ENCODE measurements at regions not wholly inside any gene's neighbourhood (a gene's known extent, or its start where the extent isn't known, plus 50 kb on each side); places are given as distances from the start of the nearest gene placed in this dataset.

DNA sequence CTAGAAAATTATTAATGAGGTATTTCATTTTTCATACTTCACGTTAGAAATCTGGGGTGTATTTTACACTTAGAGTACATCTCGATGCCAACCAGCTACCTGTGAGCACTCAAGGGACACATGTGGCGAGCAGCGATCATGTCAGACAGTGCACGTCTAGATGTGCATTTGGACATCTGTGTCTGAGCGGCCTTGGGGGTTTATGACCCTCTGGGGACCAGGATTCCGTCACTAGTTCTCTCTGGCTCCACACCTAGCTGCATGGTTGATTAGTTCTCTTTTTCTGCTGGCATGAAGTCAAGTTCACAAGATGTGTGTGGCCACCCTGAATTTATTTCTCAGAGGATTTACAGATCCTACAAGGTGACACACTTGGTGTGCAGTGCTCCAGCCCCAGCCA, 192.2 kb downstream of the TSN start:
- peaks cover 13% of the 10 kb centered on the region for H3K4me1 Mint-ChIP-seq (ENCODE audit: unreplicated experiment)
- H3K27me3 Mint-ChIP-seq (ENCODE audit: unreplicated experiment): no peaks in the 10 kb centered on the region
- no peak for DNase-seq (ENCODE audit: extremely low spot score, unreplicated experiment)
- no peak overlapping the region for H3K27ac Mint-ChIP-seq (ENCODE audit: unreplicated experiment)
- H3K9me3 Mint-ChIP-seq (ENCODE audit: unreplicated experiment): no peaks in the 10 kb centered on the region
- TF ChIP-seq, protein P1, sequence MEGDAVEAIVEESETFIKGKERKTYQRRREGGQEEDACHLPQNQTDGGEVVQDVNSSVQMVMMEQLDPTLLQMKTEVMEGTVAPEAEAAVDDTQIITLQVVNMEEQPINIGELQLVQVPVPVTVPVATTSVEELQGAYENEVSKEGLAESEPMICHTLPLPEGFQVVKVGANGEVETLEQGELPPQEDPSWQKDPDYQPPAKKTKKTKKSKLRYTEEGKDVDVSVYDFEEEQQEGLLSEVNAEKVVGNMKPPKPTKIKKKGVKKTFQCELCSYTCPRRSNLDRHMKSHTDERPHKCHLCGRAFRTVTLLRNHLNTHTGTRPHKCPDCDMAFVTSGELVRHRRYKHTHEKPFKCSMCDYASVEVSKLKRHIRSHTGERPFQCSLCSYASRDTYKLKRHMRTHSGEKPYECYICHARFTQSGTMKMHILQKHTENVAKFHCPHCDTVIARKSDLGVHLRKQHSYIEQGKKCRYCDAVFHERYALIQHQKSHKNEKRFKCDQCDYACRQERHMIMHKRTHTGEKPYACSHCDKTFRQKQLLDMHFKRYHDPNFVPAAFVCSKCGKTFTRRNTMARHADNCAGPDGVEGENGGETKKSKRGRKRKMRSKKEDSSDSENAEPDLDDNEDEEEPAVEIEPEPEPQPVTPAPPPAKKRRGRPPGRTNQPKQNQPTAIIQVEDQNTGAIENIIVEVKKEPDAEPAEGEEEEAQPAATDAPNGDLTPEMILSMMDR (IDR thresholded peaks at IDR 0.05): no peak
- no peaks in the 10 kb centered on the region for H3K36me3 Mint-ChIP-seq (ENCODE audit: unreplicated experiment)
- no peak overlapping the region for H3K4me3 Mint-ChIP-seq (ENCODE audit: unreplicated experiment)

GRCh38 chr2:121949271-121949670, 193.8 kb downstream of the TSN start:
- peaks cover 4% of the 10 kb centered on the region for H3K27me3 Mint-ChIP-seq (ENCODE audit: unreplicated experiment)
- peaks cover 3% of the 10 kb centered on the region for H3K4me1 Mint-ChIP-seq (ENCODE audit: unreplicated experiment)
- H3K9me3 Mint-ChIP-seq (ENCODE audit: unreplicated experiment): peaks cover 5% of the 10 kb centered on the region
- TF ChIP-seq, protein P1 (IDR thresholded peaks at IDR 0.05): no peak
- H3K4me3 Mint-ChIP-seq (ENCODE audit: unreplicated experiment): no peak overlapping the region
- H3K27ac Mint-ChIP-seq (ENCODE audit: unreplicated experiment): no peak overlapping the region
- H3K36me3 Mint-ChIP-seq (ENCODE audit: unreplicated experiment): no peaks in the 10 kb centered on the region
- no peak for DNase-seq (ENCODE audit: extremely low spot score, unreplicated experiment)

GRCh38 chr2:121955426-121955825, 200.0 kb downstream of the TSN start:
- Mint-ChIP-seq H3K36me3 (ENCODE audit: unreplicated experiment) (no peaks in the 10 kb centered on the region), H3K4me3 (ENCODE audit: unreplicated experiment) (no peak overlapping the region), H3K27ac (ENCODE audit: unreplicated experiment) (no peak overlapping the region), H3K9me3 (ENCODE audit: unreplicated experiment) (peaks cover 5% of the 10 kb centered on the region), H3K4me1 (ENCODE audit: unreplicated experiment) (no peaks in the 10 kb centered on the region), H3K27me3 (ENCODE audit: unreplicated experiment) (peaks cover 20% of the 10 kb centered on the region)
- TF ChIP-seq, protein P1 (IDR thresholded peaks at IDR 0.05): no peak
- DNase-seq (ENCODE audit: extremely low spot score, unreplicated experiment): no peak

- Mint-ChIP-seq H3K4me3 (ENCODE audit: unreplicated experiment) (no peak overlapping the region), H3K4me1 (ENCODE audit: unreplicated experiment) (no peaks in the 10 kb centered on the region), H3K9me3 (ENCODE audit: unreplicated experiment) (peaks cover 5% of the 10 kb centered on the region), H3K36me3 (ENCODE audit: unreplicated experiment) (no peaks in the 10 kb centered on the region), H3K27ac (ENCODE audit: unreplicated experiment) (no peak overlapping the region), H3K27me3 (ENCODE audit: unreplicated experiment) (peaks cover 20% of the 10 kb centered on the region)
- TF ChIP-seq, protein P1 (IDR thresholded peaks at IDR 0.05): no peak
- no peak for DNase-seq (ENCODE audit: extremely low spot score, unreplicated experiment)
Measured at GRCh38 chr2:121955872-121956271, 200.4 kb downstream of the TSN start.

- no peaks in the 10 kb centered on the region for H3K36me3 Mint-ChIP-seq (ENCODE audit: unreplicated experiment)
- no peaks in the 10 kb centered on the region for H3K4me1 Mint-ChIP-seq (ENCODE audit: unreplicated experiment)
- no peak overlapping the region for H3K27ac Mint-ChIP-seq (ENCODE audit: unreplicated experiment)
- no peaks in the 10 kb centered on the region for H3K9me3 Mint-ChIP-seq (ENCODE audit: unreplicated experiment)
- TF ChIP-seq, protein P1 (IDR thresholded peaks at IDR 0.05): no peak
- no peak for DNase-seq (ENCODE audit: extremely low spot score, unreplicated experiment)
- H3K27me3 Mint-ChIP-seq (ENCODE audit: unreplicated experiment): peaks cover 15% of the 10 kb centered on the region
- H3K4me3 Mint-ChIP-seq (ENCODE audit: unreplicated experiment): no peak overlapping the region
Measured at GRCh38 chr2:121960251-121960650, 204.8 kb downstream of the TSN start.

Data from osteocyte (in vitro differentiated cells).